ENCODE measurements at regions not wholly inside any gene's neighbourhood (a gene's known extent, or its start where the extent isn't known, plus 50 kb on each side); places are given as distances from the start of the nearest gene placed in this dataset.

DNA sequence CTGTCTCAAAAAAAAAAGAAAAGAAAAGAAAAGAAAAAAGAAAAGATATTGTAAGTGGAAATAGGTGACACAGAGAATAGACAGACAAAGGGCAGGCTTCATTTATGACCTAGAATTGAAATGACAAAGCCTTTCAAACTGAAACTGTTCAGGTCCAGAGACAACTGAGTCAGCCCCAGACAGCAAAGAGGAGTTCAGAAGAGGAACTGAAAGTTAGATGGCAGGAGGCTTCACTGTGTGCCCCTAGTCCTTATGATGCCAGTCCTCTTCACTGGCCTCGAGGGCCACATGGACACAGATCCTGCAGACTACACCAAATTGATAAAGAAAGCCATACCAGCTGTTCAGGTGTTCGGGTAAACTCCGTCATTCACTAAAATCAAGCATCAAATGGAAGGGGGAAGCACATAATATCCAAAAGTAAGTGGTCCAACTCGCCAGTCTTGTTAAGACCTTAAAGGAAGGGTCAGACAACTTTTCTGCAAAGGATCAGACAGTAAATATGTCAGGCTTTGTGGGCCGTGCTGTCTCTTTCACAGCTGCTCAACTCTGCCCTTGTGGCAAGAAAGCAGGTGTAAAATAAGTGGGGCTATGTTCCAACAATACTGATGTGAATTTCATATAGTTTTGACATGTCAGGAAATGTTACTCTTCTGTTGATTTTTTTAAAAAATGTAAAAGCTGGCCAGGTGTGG is 231.9 kb upstream of the MGAT5 start:
- TF ChIP-seq, protein P1, sequence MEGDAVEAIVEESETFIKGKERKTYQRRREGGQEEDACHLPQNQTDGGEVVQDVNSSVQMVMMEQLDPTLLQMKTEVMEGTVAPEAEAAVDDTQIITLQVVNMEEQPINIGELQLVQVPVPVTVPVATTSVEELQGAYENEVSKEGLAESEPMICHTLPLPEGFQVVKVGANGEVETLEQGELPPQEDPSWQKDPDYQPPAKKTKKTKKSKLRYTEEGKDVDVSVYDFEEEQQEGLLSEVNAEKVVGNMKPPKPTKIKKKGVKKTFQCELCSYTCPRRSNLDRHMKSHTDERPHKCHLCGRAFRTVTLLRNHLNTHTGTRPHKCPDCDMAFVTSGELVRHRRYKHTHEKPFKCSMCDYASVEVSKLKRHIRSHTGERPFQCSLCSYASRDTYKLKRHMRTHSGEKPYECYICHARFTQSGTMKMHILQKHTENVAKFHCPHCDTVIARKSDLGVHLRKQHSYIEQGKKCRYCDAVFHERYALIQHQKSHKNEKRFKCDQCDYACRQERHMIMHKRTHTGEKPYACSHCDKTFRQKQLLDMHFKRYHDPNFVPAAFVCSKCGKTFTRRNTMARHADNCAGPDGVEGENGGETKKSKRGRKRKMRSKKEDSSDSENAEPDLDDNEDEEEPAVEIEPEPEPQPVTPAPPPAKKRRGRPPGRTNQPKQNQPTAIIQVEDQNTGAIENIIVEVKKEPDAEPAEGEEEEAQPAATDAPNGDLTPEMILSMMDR (IDR thresholded peaks at IDR 0.05; ENCODE audit: low read depth, low read length, poor library complexity, severe bottlenecking), result no peak
- no peak for TF ChIP-seq EZH2phosphoT487 (IDR thresholded peaks at IDR 0.05; ENCODE audit: borderline replicate concordance, low read length)

All from DOHH2 (cell line).